GM12878 (cell line): ENCODE measurements at regions not wholly inside any gene's neighbourhood (a gene's known extent, or its start where the extent isn't known, plus 50 kb on each side); places are given as distances from the start of the nearest gene placed in this dataset.
"Not testable (repeated sequence)": the region's sequence is repeated elsewhere in the genome, so short reads cannot be mapped to it uniquely, and the experiment has no call there.

Experiments
- ATAC-seq: fragments of 200-7000 bp; cut with Tn5 transposase; 3 replicates; pipeline ENCODE4 v1.9.1; 2020; ENCODE audit warnings: mild to moderate bottlenecking, moderate library complexity
- BruUV-seq: library from RNA; stranded (reverse); fragments of 400-500 nt; replicated peaks from 2 replicates; lab custom pipeline; 2021; lab: Mats Ljungman, UMichigan
- CTCF ChIA-PET: fragments of 300-600 bp; sonication (Branson Sonifier 250); formaldehyde crosslinking; extraction: SDS; loops from one replicate; lab custom pipeline; 2021; ENCODE audit warnings: inconsistent platforms; lab: Yijun Ruan, JAX
- POLR2A ChIA-PET: fragments of 350-600 bp; formaldehyde crosslinking; extraction: SDS; loops from one replicate; lab custom pipeline; 2021; ENCODE audit warnings: inconsistent platforms; lab: Charles Lee
- RAD21 ChIA-PET: fragments of 300-600 bp; sonication (Branson Sonifier 250); formaldehyde crosslinking; loops from one replicate; lab custom pipeline; 2023; ENCODE audit warnings: antibody characterized with exemption; ENCODE audit not compliant: unreplicated experiment; lab: Charles Lee
- SMC1A ChIA-PET: fragments of 300-600 bp; sonication (Branson Sonifier 250); formaldehyde crosslinking; loops from one replicate; lab custom pipeline; 2023; ENCODE audit not compliant: unreplicated experiment, uncharacterized antibody; lab: Charles Lee
- DNase-seq: peaks from one replicate; pipeline ENCODE4 v3.0.0-alpha.2; 2011; ENCODE audit warnings: low read depth, low spot score
- FAIRE-seq: peaks from 3 replicates; lab custom pipeline; 2011; peaks lifted over from hg19 to GRCh38; lab: Jason Lieb, UNC
- H2AFZ ChIP-seq: 2 replicates; pipeline ENCODE4 v1.6.0; 2011; ENCODE audit warnings: low read depth, low read length, control low read depth; ENCODE audit not compliant: control insufficient read depth
- H3K27ac ChIP-seq: 2 replicates; pipeline ENCODE4 v1.5.1; 2011; ENCODE audit warnings: control low read depth; ENCODE audit not compliant: control insufficient read depth, insufficient read depth
- H3K27me3 ChIP-seq, 2 experiments: replicated peaks in 1 of 2; 2 replicates each; pipeline versions ENCODE4 v1.6.0 to v1.6.1; 2011; ENCODE audit warnings: low read length in 1 of 2; ENCODE audit not compliant: control insufficient read depth in 2 of 2, insufficient read depth in 2 of 2
- H3K36me3 ChIP-seq, 2 experiments: 2 replicates each; pipeline ENCODE4 v1.5.1; 2011; ENCODE audit warnings: low read length in 1 of 2; ENCODE audit not compliant: control insufficient read depth in 2 of 2, insufficient read depth in 2 of 2
- H3K4me1 ChIP-seq: 2 replicates; pipeline ENCODE4 v1.6.1; 2011; ENCODE audit warnings: mild to moderate bottlenecking, low read length, moderate library complexity, mixed read lengths; ENCODE audit not compliant: control insufficient read depth, insufficient read depth
- H3K4me2 ChIP-seq: 2 replicates; pipeline ENCODE4 v1.6.0; 2011; ENCODE audit warnings: control low read depth; ENCODE audit not compliant: control insufficient read depth, insufficient read depth
- H3K4me3 ChIP-seq: fragments of 200-600 bp; sonication (generic); 2 replicates; pipeline ENCODE4 v1.5.1; 2016
- H3K79me2 ChIP-seq: 2 replicates; pipeline ENCODE4 v1.6.0; 2011; ENCODE audit warnings: low read length; ENCODE audit not compliant: control insufficient read depth, insufficient read depth
- H3K9ac ChIP-seq: 2 replicates; pipeline ENCODE4 v1.8.0; 2011; ENCODE audit warnings: low read length, control low read depth, mixed read lengths; ENCODE audit not compliant: control insufficient read depth, insufficient read depth
- H3K9me3 ChIP-seq: replicated peaks from 3 replicates; pipeline ENCODE4 v1.5.1; 2011; ENCODE audit warnings: mild to moderate bottlenecking, low read length; ENCODE audit not compliant: control insufficient read depth, insufficient read depth
- H4K20me1 ChIP-seq: 2 replicates; pipeline ENCODE4 v1.6.0; 2011; ENCODE audit not compliant: control insufficient read depth, insufficient read depth
- CBX3 ChIP-seq: fragments of 200-600 bp; sonication (generic); IDR thresholded peaks from 2 replicates; pipeline ENCODE4 v1.6.1; 2016; ENCODE audit warnings: low read depth, borderline replicate concordance
- CBX5 ChIP-seq: sonication (generic); IDR thresholded peaks from 2 replicates; pipeline ENCODE4 v1.6.1; 2016; ENCODE audit warnings: low read depth, moderate library complexity, mild to moderate bottlenecking, inconsistent platforms
- CREM ChIP-seq: IDR thresholded peaks from 2 replicates; pipeline ENCODE4 v1.6.1; 2014; ENCODE audit warnings: antibody characterized with exemption, low read depth
- EZH2 ChIP-seq: IDR thresholded peaks from 2 replicates; pipeline ENCODE4 v1.6.1; 2012; ENCODE audit warnings: low read depth, mild to moderate bottlenecking, control low read depth, inconsistent platforms, low read length, borderline replicate concordance; ENCODE audit not compliant: control insufficient read depth
- GABPA ChIP-seq: IDR thresholded peaks from 2 replicates; pipeline ENCODE4 v1.6.1; 2014; ENCODE audit warnings: antibody characterized with exemption, low read depth, mild to moderate bottlenecking, inconsistent platforms
- MTA2 ChIP-seq: fragments of 450-650 bp; IDR thresholded peaks from 2 replicates; pipeline ENCODE4 v1.6.1; 2016; ENCODE audit warnings: low read depth, mild to moderate bottlenecking, moderate library complexity
- POLR2AphosphoS5 ChIP-seq: IDR thresholded peaks from 2 replicates; pipeline ENCODE4 v1.6.1; 2011; ENCODE audit warnings: mild to moderate bottlenecking, low read length, inconsistent platforms
- SMC3 ChIP-seq: IDR thresholded peaks from 2 replicates; pipeline ENCODE4 v1.6.1; 2011; ENCODE audit warnings: low read length, improper control_type of control experiment, borderline replicate concordance
- WGBS: methylation state at CpG from one replicate; pipeline ENCODE4 v1.1.6; 2016; ENCODE audit warnings: low lambda C conversion rate; ENCODE audit not compliant: insufficient replicate concordance, insufficient coverage; ENCODE audit errors: missing lambda C conversion rate; 5-methylcytosine and 5-hydroxymethylcytosine counted together
- in situ Hi-C: fragments of 300-500 bp; cut with MboI; formaldehyde crosslinking; loops from 9 replicates; pipeline ENCODE4 v1.14.3; 2018; ENCODE audit warnings: mixed read lengths
- intact Hi-C: fragments of 100-400 bp; cut with micrococcal nuclease; formaldehyde crosslinking; loops from one replicate; pipeline ENCODE4 v1.14.2; 2022; ENCODE audit not compliant: unreplicated experiment
- TF ChIP-seq, protein P1 (sequence below), 3 experiments: IDR thresholded peaks in 2 of 3; conservative IDR thresholded peaks in 1 of 3; 2 replicates each; pipeline ENCODE4 v1.5.1; 2011; ENCODE audit warnings: low read depth in 3 of 3, low read length in 3 of 3, mild to moderate bottlenecking in 3 of 3, control low read depth in 2 of 3, moderate library complexity in 2 of 3, inconsistent platforms in 1 of 3, mixed read lengths in 1 of 3; ENCODE audit not compliant: control insufficient read depth in 2 of 3, insufficient read depth in 1 of 3; ENCODE audit errors: extremely low read depth in 1 of 3

GRCh38 chr11:13152736-13153541, 124.7 kb upstream of the BMAL1 start:
- intact Hi-C loops = loop anchor here (1.0 to 5.0 kb wide), 2 partner anchors 141 to 189 kb away; no protein-coding TSS in a partner anchor
- BruUV-seq = no TSS peak
- in situ Hi-C loops = no loop called here
- no peak overlapping the region for H3K4me3 ChIP-seq
- no peaks in the 10 kb centered on the region for H3K36me3 ChIP-seq
- CTCF ChIA-PET = interaction anchor here (0.6 to 11.3 kb wide), 20 partner anchors 9 to 189 kb away, joined by 3 to 201 read pairs (median 4); no protein-coding TSS in a partner anchor
- H3K4me1 ChIP-seq = no peaks in the 10 kb centered on the region
- RAD21 ChIA-PET = interaction anchor here (0.8 to 5.7 kb wide), 10 partner anchors 28 to 188 kb away, joined by 3 to 84 read pairs (median 3); no protein-coding TSS in a partner anchor
- no peak overlapping the region for H3K9ac ChIP-seq
- H3K9me3 ChIP-seq = no peaks in the 10 kb centered on the region
- POLR2A ChIA-PET = interaction anchor here (0.7 kb wide), 1 partner anchor 60 kb away, joined by 3 read pairs; no protein-coding TSS in a partner anchor
- no peaks in the 10 kb centered on the region for H3K79me2 ChIP-seq
- no peak for FAIRE-seq
- H2AFZ ChIP-seq = no peak overlapping the region
- SMC1A ChIA-PET = interaction anchor here (0.6 to 7.3 kb wide), 24 partner anchors 9 to 1153 kb away, joined by 3 to 106 read pairs (median 3); no protein-coding TSS in a partner anchor
- H3K27ac ChIP-seq = no peak overlapping the region
- TF ChIP-seq MTA2 (no peak), CBX5 (no peak), EZH2 (no peak), POLR2AphosphoS5 (no peak), CREM (no peak), GABPA (no peak), SMC3 (peak; percentile 49; the same call in 1 of the 2 replicates), CBX3 (no peak)
- TF ChIP-seq, protein P1, sequence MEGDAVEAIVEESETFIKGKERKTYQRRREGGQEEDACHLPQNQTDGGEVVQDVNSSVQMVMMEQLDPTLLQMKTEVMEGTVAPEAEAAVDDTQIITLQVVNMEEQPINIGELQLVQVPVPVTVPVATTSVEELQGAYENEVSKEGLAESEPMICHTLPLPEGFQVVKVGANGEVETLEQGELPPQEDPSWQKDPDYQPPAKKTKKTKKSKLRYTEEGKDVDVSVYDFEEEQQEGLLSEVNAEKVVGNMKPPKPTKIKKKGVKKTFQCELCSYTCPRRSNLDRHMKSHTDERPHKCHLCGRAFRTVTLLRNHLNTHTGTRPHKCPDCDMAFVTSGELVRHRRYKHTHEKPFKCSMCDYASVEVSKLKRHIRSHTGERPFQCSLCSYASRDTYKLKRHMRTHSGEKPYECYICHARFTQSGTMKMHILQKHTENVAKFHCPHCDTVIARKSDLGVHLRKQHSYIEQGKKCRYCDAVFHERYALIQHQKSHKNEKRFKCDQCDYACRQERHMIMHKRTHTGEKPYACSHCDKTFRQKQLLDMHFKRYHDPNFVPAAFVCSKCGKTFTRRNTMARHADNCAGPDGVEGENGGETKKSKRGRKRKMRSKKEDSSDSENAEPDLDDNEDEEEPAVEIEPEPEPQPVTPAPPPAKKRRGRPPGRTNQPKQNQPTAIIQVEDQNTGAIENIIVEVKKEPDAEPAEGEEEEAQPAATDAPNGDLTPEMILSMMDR (IDR thresholded peaks at IDR 0.05 in 2 of 3, conservative IDR thresholded peaks at IDR 0.05 in 1 of 3; ENCODE audit: control insufficient read depth in 2 of 3, extremely low read depth in 1 of 3, insufficient read depth in 1 of 3, low read depth in 3 of 3, low read length in 3 of 3) = peak in 1 of 3 experiments; percentile 54; a peak in 2 of 6 replicates
- TF ChIP-seq, all 136 proteins: peak for 2
- peak; percentile 50; the same call in 2 of the 3 replicates for ATAC-seq
- H4K20me1 ChIP-seq = no peaks in the 10 kb centered on the region
- WGBS = 48% methylated on average over 2 of the region's 2 CpGs
- DNase-seq = no peak
- no peak overlapping the region for H3K4me2 ChIP-seq
- H3K27me3 ChIP-seq = no peaks in the 10 kb centered on the region

- H3K27ac ChIP-seq, BruUV-seq, H3K27me3 ChIP-seq, H3K36me3 ChIP-seq, H3K9ac ChIP-seq, H3K79me2 ChIP-seq, H2AFZ ChIP-seq, H4K20me1 ChIP-seq, H3K4me2 ChIP-seq, in situ Hi-C loops, ATAC-seq, DNase-seq, FAIRE-seq, POLR2A ChIA-PET, H3K4me3 ChIP-seq, H3K4me1 ChIP-seq, H3K9me3 ChIP-seq: not testable (repeated sequence)
- 0% methylated on average over 1 of the region's 1 CpG for WGBS
- intact Hi-C loops = loop anchor here (5.0 kb wide), 1 partner anchor 142 kb away; no protein-coding TSS in a partner anchor
- ChIA-PET SMC1A (interaction anchor here (1.1 to 4.4 kb wide), 4 partner anchors 9 to 190 kb away, joined by 3 to 19 read pairs (median 8); no protein-coding TSS in a partner anchor), CTCF (interaction anchor here (1.4 to 11.3 kb wide), 4 partner anchors 40 to 191 kb away, joined by 3 to 201 read pairs (median 8); no protein-coding TSS in a partner anchor), RAD21 (interaction anchor here (5.7 kb wide), 1 partner anchor 190 kb away, joined by 84 read pairs; no protein-coding TSS in a partner anchor)
Observed at GRCh38 chr11:13154374-13154773, 123.2 kb upstream of the BMAL1 start.
